NCI-H1417 treated with DMSO at 0.1 percent for 48 hours (cell line): ENCODE measurements at regions not wholly inside any gene's neighbourhood (a gene's known extent, or its start where the extent isn't known, plus 50 kb on each side); places are given as distances from the start of the nearest gene placed in this dataset.

Source experiments
- DNase-seq: peaks from one replicate; lab custom pipeline; 2025; lab: John Stamatoyannopoulos, UW

GRCh38 chr1:212526111-212526491 lies 82.5 kb upstream of the ATF3 start:
- no peak for DNase-seq

DNA sequence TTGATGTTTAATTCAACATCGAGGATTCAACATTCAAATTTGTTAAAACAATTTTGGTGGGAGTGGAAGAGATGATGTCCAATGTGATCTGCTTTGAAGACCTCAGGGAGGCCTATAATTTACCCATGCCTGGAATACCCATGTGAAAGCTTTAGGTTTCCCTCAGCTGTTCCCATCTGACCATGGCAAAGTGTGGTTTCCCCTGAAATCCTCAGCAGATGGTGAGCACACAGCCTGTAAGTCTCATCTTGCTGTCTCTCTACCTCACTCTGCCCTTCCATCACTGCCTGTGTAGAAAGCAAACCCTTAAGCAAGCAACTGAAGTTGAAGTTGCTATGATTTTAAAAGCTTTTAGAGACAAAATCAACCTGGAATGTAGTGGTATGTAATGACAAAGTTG lies 80.1 kb upstream of the ATF3 start:
- DNase-seq: no peak

DNA sequence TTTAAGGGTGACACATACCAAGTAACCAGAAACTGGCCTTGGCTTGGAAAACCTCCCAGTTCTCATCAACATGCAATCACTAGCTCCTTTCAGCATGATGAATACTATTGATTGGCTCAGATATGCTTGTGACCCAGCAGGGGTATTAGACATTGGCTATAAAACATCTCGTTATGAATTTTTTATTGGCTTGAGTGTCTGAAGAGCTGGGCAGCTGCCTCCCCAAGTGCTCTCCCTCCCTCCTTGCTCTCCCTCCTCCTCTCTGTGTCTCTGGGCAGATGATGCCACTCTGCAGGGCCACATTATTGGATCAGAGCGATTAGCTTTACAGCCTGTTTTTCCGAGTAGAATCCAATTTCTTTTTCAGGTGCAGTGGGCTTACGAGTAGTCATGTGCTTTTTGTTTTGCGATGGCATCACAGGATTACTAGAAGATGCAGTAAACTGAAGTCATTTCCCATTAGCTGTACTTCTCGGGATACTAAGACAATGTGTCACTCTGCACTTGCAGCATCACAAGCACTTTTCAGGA lies 79.3 kb upstream of the ATF3 start:
- DNase-seq: no peak

GRCh38 chr1:212531267-212531666 lies 77.3 kb upstream of the ATF3 start:
- no peak for DNase-seq

DNA sequence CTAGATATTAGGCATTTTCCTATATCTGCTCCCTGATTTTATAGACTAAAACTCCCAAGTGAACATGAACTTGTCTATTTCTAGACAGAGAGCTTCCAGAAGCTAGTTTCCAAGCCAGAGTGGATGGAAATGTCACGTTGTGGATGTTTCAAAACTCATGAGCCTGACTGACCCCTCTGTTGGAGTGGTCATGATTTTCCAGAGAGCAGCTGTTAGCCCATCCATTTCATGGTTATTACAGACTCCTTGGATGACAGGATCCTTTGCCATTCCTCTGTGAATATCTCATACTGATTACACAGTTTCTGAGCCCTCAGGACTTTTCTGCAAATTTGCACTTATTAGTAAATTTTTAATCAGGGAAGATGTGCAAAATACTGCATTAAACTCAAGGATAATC lies 76.8 kb upstream of the ATF3 start:
- no peak for DNase-seq

- DNase-seq: no peak
Measured at GRCh38 chr1:212532469-212533147, 76.0 kb upstream of the ATF3 start.

DNA sequence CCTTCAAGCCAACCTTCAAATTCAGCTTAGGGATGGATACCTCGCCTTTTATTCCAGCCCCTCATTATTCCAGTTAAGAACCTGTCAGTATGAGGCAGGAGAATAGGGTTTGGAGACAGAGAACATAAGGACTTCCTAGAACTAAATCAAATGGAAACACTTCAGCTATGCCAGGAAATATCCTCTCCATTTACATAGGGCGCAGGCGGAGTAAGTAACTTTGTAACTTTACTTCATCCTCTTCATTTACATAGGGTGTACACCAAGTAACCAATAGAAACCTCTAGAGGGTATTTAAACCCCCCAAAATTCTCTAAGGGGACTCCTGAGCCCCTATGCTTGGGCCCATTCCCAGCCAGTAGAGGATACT lies 75.4 kb upstream of the ATF3 start:
- no peak for DNase-seq

DNA sequence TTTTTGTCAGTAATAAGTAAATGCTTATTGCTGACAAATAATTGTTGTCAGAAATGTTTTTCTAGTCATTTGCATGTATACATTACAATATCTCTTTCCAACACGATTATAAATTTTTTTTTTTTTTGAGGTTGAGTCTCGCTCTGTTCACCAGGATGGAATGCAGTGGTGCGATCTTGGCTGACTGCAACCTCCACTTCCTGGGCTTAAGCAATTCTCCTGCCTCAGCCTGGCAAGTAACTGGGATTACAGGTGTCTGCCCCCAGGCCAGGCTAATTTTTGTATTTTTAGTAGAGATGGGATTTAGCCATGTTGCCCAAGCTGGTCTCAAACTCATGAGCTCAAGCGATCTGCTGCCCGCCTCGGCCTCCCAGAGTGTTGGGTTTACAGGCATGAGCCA lies 72.0 kb upstream of the ATF3 start:
- no peak for DNase-seq

DNA sequence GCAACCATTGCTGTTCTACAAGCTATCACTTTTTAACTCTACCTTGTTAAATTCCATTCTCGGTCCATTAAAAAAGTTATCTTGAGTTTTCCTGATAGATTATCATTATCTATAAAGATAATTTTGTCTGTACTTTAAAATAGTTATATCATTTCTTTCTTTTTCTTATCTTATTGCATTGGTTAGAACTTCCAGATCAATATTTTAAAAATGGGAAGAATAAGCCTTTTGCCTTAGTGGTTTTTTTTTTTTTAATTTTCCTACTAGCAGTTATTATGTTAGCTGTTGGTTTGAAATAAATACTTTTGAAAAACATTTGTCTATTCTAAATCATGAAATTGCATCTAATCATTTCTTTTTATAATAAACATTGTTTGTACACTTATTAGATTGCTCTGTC lies 71.0 kb upstream of the ATF3 start:
- no peak for DNase-seq

- DNase-seq: no peak
Measured at GRCh38 chr1:212539737-212540430, 68.7 kb upstream of the ATF3 start.

DNA sequence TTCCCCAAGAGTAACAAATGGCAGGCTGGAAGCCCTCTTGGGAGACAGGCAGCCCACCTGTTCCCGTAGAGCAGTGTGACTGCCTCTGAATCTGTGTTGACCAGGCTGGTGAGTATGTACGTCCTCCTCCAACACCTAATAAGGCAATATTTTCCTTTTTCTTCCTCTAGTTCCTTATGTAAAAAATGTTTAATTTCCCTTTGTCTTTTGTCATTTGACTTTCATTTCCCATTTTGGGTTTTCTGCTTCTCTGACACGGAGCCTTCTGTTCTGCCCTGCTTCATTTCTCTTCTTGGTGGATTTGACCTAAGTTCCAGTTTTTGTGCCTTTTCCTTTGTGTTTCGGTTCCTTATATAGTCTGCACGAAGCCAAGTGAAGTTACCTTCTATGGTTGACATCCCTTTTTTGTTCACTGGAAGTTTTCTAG lies 65.8 kb upstream of the ATF3 start:
- no peak for DNase-seq

DNA sequence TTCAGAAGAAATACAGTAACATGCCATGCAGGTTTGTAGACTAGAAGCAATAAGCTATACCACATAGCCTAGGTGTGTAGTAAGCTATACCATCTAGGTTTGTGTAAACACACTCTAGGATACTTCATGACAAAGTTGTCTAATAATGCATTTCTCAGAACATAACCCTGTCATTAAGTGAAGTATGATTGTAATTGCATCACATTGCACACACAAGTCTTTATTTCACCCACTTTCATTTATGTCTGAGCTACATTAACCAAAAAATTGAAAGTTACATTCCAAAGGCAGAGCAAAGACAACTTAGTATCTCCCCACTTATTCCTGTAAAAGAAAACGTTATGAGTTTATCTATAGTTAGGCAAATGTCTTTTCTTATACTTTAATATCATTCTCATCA lies 64.5 kb upstream of the ATF3 start:
- no peak for DNase-seq

DNA sequence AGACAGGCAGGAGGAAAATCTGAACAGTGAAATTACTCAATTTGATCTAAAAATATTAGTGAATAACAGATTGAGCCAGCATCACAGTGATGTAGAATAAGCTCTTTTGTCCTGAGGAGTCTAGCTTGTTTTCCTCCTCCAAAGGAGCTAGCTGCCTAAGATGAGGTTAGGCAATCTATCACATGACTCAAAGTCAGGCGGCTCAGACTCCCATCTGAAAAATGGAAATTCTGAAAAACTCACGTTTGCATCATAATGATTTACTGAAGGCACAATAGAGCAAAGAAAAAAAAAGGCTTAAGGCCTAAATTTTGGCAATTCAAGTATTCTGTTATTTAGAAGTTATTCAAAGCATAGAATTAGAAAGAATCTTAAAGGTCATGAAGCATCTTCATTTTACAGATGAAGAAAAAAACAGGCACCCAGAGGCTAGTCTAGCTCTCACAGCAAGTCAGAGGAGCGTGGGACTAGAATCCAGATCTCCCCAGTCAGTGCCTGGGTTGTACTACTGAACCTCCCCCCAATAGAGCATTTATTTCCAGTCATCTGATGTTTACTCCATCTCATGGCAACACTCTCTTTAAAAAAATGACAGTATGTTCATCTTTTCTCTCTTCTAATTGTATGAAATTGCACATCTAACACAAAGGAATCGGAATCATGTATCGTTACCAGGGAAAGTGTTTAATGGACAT lies 62.5 kb upstream of the ATF3 start:
- no peak for DNase-seq

DNA sequence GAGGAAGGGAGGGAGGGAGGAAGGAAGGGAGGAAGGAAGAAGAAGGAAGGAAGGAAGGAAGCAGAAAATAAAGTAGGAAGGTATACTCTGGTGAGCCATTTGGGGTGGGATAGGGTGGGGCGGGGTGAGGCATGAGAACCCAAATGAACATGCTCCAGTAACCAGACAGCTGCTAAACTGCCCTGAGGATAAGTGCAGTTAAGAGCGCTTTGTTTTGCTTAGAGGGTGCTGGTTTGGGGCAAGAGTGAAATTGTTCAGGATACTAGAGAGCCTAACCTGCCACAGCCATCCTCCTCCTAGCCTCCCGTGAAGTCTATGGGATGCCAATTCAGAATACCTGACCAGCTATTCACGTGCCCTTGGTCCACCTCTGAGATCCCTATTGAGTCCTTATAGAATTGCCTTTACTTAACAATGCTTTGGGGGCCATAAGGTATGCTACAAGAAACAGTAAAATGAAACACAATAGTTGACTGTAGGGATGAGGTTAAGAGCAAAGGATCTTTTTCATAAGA lies 59.0 kb upstream of the ATF3 start:
- no peak for DNase-seq

- DNase-seq: no peak
Measured at GRCh38 chr1:212551929-212552328, 56.6 kb upstream of the ATF3 start.

- DNase-seq: no peak
Measured at GRCh38 chr1:212553676-212554075, 54.9 kb upstream of the ATF3 start.

GRCh38 chr1:212554401-212554800 lies 54.2 kb upstream of the ATF3 start:
- DNase-seq: no peak

- DNase-seq: no peak
Measured at GRCh38 chr1:212555426-212555825, 53.1 kb upstream of the ATF3 start.

- DNase-seq: no peak
Measured at GRCh38 chr1:212556822-212557549, 51.6 kb upstream of the ATF3 start.

- no peak for DNase-seq
Measured at GRCh38 chr1:212557739-212558692, 50.5 kb upstream of the ATF3 start.
